Muscle of leg (tissue), 3 donors: ENCODE measurements at regions not wholly inside any gene's neighbourhood (a gene's known extent, or its start where the extent isn't known, plus 50 kb on each side); places are given as distances from the start of the nearest gene placed in this dataset.
"Not testable (repeated sequence)": the region's sequence is repeated elsewhere in the genome, so short reads cannot be mapped to it uniquely, and the experiment has no call there.

Experiments used
- DNase-seq: peaks from one replicate; pipeline ENCODE4 v3.0.0; 2013
- H3K27ac ChIP-seq: one replicate; pipeline ENCODE4 v1.5.1; 2013; ENCODE audit warnings: mild to moderate bottlenecking, low read length, control low read depth
- H3K27me3 ChIP-seq: one replicate; pipeline ENCODE4 v1.6.1; 2013; ENCODE audit warnings: low read length; ENCODE audit not compliant: control insufficient read depth, insufficient read depth
- H3K36me3 ChIP-seq: one replicate; pipeline ENCODE4 v1.6.1; 2013; ENCODE audit warnings: low read length; ENCODE audit not compliant: control insufficient read depth, insufficient read depth
- H3K4me1 ChIP-seq: one replicate; pipeline ENCODE4 v1.6.1; 2013; ENCODE audit warnings: low read length; ENCODE audit not compliant: control insufficient read depth, insufficient read depth
- H3K4me3 ChIP-seq: one replicate; pipeline ENCODE4 v1.5.1; 2013; ENCODE audit warnings: low read length, control low read depth
- H3K9me3 ChIP-seq: replicated peaks from 2 replicates; pipeline ENCODE4 v1.6.1; 2013; ENCODE audit warnings: low read depth, low read length; ENCODE audit not compliant: control insufficient read depth
- WGBS: methylation state at CpG from one replicate; pipeline ENCODE4 v1.1.5; 2013; ENCODE audit warnings: missing lambda C conversion rate; ENCODE audit not compliant: insufficient coverage; 5-methylcytosine and 5-hydroxymethylcytosine counted together

GRCh38 chrX:85808217-85808616 is 239.1 kb downstream of the CHM start:
- DNase-seq: no peak
- no peak overlapping the region for H3K27ac ChIP-seq
- WGBS: 64% methylated on average over 6 of the region's 6 CpGs
- H3K27me3 ChIP-seq: no peaks in the 10 kb centered on the region
- H3K4me1 ChIP-seq: no peaks in the 10 kb centered on the region
- H3K9me3 ChIP-seq: peaks cover 25% of the 10 kb centered on the region
- H3K4me3 ChIP-seq: no peak overlapping the region
- H3K36me3 ChIP-seq: no peaks in the 10 kb centered on the region

DNA sequence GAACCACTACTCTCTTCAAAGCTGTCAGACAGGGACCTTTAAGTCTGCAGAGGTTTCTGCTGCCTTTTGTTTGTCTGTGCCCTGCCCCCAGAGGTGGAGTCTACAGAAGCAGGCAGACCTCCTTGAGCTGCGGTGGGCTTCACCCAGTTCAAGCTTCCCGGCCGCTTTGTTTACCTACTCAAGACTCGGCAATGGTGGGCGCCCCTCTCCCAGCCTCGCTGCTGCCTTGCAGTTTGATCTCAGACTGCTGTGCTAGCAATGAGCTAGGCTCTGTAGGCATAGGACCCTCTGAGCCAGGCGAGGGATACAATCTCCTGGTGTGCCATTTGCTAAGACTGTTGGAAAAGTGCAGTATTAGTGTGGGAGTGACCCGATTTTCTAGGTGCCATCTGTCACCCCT is 275.0 kb downstream of the CHM start:
- not testable (repeated sequence) for H3K4me1 ChIP-seq, H3K27me3 ChIP-seq, H3K36me3 ChIP-seq, H3K4me3 ChIP-seq, DNase-seq, H3K9me3 ChIP-seq, H3K27ac ChIP-seq
- WGBS: 74% methylated on average over 8 of the region's 8 CpGs

DNA sequence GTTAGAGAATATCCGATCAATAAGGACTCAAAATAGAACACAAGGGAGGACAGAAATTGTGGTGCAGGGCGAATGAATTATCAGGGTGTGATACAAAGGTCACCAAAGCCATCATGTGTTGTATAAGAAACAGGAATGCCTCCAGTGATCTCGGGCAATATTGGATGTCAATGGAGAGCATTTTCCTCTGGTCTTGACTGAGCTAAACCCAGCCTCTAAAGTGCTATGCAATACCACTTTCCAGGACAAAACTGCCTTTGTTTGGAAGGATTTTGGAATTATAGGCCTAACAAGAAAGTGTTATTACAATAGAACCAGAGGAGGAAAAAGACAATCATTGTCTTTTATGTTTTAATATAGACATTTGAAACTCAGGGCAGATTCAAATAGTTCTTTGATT is 281.7 kb downstream of the CHM start:
- WGBS: 17% methylated on average over 1 of the region's 3 CpGs
- no peaks in the 10 kb centered on the region for H3K4me1 ChIP-seq

GRCh38 chrX:85723025-85723424 is 324.3 kb downstream of the CHM start:
- H3K27ac ChIP-seq, H3K4me3 ChIP-seq, H3K4me1 ChIP-seq, H3K36me3 ChIP-seq, H3K27me3 ChIP-seq, DNase-seq, H3K9me3 ChIP-seq: not testable (repeated sequence)
- no CpG with 5 or more reads among the region's 2 CpGs for WGBS

More for the DNA sequence above, 281.7 kb downstream of the CHM start:
- no peak overlapping the region for H3K4me3 ChIP-seq
- no peaks in the 10 kb centered on the region for H3K27me3 ChIP-seq
- H3K36me3 ChIP-seq: no peaks in the 10 kb centered on the region
- DNase-seq: no peak
- H3K9me3 ChIP-seq: no peaks in the 10 kb centered on the region
- H3K27ac ChIP-seq: no peak overlapping the region

GRCh38 chrX:85703233-85703632 is 323.8 kb upstream of the POF1B start:
- H3K4me3 ChIP-seq, H3K4me1 ChIP-seq, DNase-seq, H3K27ac ChIP-seq, H3K27me3 ChIP-seq, H3K36me3 ChIP-seq: not testable (repeated sequence)
- peaks cover 11% of the 10 kb centered on the region for H3K9me3 ChIP-seq
- WGBS: no CpG with 5 or more reads among the region's 1 CpG

- Histone ChIP-seq H3K9me3 (peaks cover 11% of the 10 kb centered on the region), H3K36me3 (no peaks in the 10 kb centered on the region), H3K27me3 (no peaks in the 10 kb centered on the region), H3K4me3 (no peak overlapping the region), H3K27ac (no peak overlapping the region), H3K4me1 (no peaks in the 10 kb centered on the region)
- WGBS: 62% methylated on average over 3 of the region's 5 CpGs
- DNase-seq: no peak
These were observed 319.5 kb upstream of the POF1B start for GRCh38 chrX:85698921-85699320.

DNA sequence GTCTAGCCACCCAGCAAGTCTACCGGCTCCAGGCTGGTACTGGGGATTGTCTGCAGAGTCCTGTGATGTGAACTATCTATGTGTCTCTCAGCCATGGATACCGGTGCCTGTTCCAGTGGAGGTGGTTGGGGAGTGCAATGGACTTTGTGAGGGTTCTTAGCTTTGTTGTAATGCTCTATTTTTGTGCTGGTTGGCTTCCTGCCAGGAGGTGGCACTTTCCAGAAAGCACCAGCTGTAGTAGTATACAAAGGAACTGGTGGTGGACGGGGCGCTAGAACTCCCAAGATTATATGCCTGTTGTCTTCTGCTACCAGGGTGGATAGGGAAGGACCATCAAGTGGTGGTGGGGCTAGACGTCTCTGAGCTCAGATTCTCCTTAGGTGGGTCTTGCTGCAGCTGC is 306.4 kb upstream of the POF1B start:
- no peaks in the 10 kb centered on the region for H3K27me3 ChIP-seq
- H3K4me3 ChIP-seq: no peak overlapping the region
- no peak for DNase-seq
- WGBS: 77% methylated on average over 5 of the region's 5 CpGs
- no peaks in the 10 kb centered on the region for H3K36me3 ChIP-seq
- peaks cover 15% of the 10 kb centered on the region for H3K9me3 ChIP-seq
- H3K4me1 ChIP-seq: no peaks in the 10 kb centered on the region
- H3K27ac ChIP-seq: no peak overlapping the region

DNA sequence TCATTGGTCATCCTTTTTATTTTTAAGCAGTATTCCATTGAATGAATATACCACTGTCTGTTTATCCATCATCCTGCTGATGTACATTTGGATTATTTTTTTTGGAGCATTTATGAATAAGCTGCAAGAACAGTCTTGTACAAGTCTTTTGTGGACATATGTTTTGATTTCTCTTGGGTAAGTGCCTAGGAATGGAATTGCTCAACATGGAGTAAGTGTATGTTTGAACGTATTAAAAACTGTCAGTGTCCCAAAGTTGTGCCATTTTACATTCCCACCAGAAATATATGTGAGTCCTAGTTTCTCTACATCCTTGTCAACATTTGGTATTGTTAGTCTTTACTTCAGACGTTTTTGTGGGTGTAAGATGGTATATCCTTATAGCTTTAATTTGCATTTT is 287.0 kb upstream of the POF1B start:
- Histone ChIP-seq H3K4me1 (no peaks in the 10 kb centered on the region), H3K36me3 (no peaks in the 10 kb centered on the region), H3K9me3 (peaks cover 2% of the 10 kb centered on the region), H3K27me3 (no peaks in the 10 kb centered on the region), H3K4me3 (no peak overlapping the region), H3K27ac (no peak overlapping the region)
- DNase-seq: no peak
- WGBS: no CpG with 5 or more reads among the region's 2 CpGs

DNA sequence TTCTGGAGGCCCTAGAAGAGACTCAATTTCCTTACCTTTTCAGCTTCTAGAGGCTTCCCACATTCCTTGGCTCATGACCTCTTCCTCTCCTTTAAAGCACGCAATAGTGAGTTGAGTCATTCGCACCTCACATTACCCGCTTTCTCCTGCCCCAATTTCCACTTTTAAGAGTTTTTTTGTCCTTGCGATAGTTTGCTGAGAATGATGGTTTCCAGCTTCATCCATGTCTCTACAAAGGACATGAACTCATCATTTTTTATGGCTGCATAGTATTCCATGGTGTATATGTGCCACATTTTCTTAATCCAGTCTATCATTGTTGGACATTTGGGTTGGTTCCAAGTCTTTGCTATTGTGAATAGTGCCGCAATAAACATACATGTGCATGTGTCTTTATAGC is 284.5 kb upstream of the POF1B start:
- WGBS: no CpG with 5 or more reads among the region's 5 CpGs
- not testable (repeated sequence) for H3K4me1 ChIP-seq, H3K4me3 ChIP-seq, H3K36me3 ChIP-seq, H3K9me3 ChIP-seq, H3K27me3 ChIP-seq, DNase-seq, H3K27ac ChIP-seq

DNA sequence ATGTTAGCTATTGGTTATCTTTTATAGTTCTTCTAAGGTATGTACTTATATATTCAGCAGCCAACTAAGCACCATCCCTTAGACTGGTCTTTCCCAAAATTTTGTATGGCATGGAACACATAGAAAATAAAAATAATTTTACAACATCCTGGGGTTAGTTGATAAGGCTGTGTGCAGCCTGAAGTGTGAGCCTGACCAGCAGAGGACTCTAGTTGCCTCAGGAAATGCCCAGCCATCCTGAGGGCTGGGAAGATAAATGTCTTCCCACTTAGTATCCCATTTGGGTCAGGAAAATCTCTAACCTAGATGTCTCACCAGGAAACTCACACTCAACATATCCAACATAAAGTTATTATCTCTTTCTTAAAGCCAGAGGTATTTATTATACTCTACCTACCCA is 251.4 kb upstream of the POF1B start:
- H3K4me3 ChIP-seq: no peak overlapping the region
- no peaks in the 10 kb centered on the region for H3K9me3 ChIP-seq
- DNase-seq: no peak
- no peaks in the 10 kb centered on the region for H3K4me1 ChIP-seq
- H3K27ac ChIP-seq: no peak overlapping the region
- no peaks in the 10 kb centered on the region for H3K27me3 ChIP-seq
- H3K36me3 ChIP-seq: no peaks in the 10 kb centered on the region

DNA sequence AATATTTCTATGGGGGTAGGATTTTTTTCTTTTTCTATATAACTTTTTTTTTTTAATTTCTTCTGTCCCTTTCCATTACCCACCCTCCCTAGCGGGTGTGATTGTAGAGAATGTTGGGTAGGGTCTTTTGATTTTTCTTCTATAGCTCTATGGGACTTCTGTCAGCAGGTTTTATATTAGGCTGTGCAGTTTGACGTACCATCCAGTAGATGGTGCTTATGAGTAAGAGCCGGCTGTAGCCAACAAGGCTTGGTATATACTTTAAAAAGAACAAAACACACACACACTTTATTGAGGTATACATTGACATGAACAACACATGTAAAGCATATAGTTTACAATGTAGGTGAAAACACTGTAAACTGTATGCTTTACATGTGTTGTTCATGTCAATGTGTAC is 247.9 kb upstream of the POF1B start:
- no peak for DNase-seq
- Histone ChIP-seq H3K27me3 (no peaks in the 10 kb centered on the region), H3K4me1 (no peaks in the 10 kb centered on the region), H3K4me3 (no peak overlapping the region), H3K9me3 (no peaks in the 10 kb centered on the region), H3K27ac (no peak overlapping the region), H3K36me3 (no peaks in the 10 kb centered on the region)
- no CpG with 5 or more reads among the region's 3 CpGs for WGBS
